GM23338 (cell line): ENCODE measurements at regions not wholly inside any gene's neighbourhood (a gene's known extent, or its start where the extent isn't known, plus 50 kb on each side); places are given as distances from the start of the nearest gene placed in this dataset.

Experiments used
- CREB1 ChIP-seq: fragments of 250-450 bp; sonication (Bioruptor Pico); IDR thresholded peaks from 2 replicates; pipeline ENCODE4 v1.5.0; 2020; ENCODE audit warnings: low read depth, mild to moderate bottlenecking, moderate library complexity
- EZH2 ChIP-seq: fragments of 200-600 bp; sonication (generic); IDR thresholded peaks from one replicate; pipeline ENCODE4 v1.8.0; 2017; ENCODE audit warnings: antibody characterized with exemption, mild to moderate bottlenecking, low read depth; ENCODE audit not compliant: unreplicated experiment
- EZH2phosphoT487 ChIP-seq: fragments of 200-600 bp; sonication (generic); IDR thresholded peaks from one replicate; pipeline ENCODE4 v1.8.1; 2018; ENCODE audit warnings: antibody characterized with exemption; ENCODE audit not compliant: unreplicated experiment
- JUNB ChIP-seq: IDR thresholded peaks from one replicate; pipeline ENCODE4 v1.6.1; 2016; ENCODE audit warnings: antibody characterized with exemption; ENCODE audit not compliant: unreplicated experiment
- NANOG ChIP-seq: IDR thresholded peaks from 2 replicates; pipeline ENCODE4 v1.6.1; 2016; ENCODE audit warnings: antibody characterized with exemption, borderline replicate concordance
- POLR2AphosphoS5 ChIP-seq: IDR thresholded peaks from 2 replicates; pipeline ENCODE4 v1.6.1; 2016; ENCODE audit warnings: antibody characterized with exemption, low read depth
- STAT1 ChIP-seq: IDR thresholded peaks from one replicate; pipeline ENCODE4 v1.6.1; 2016; ENCODE audit warnings: antibody characterized with exemption; ENCODE audit not compliant: unreplicated experiment
- ZNF331 ChIP-seq: fragments of 250-450 bp; sonication (Bioruptor Pico); IDR thresholded peaks from 2 replicates; pipeline ENCODE4 v1.5.0; 2020; ENCODE audit warnings: low read depth, mild to moderate bottlenecking, moderate library complexity
- TF ChIP-seq, protein P1 (sequence below), 2 experiments: fragments of 200-600 bp in 1 of 2; sonication (generic) in 1 of 2; conservative IDR thresholded peaks; 2 replicates each; pipeline versions ENCODE4 v1.5.1 to v1.6.1; 2016 to 2017; ENCODE audit warnings: antibody characterized with exemption in 2 of 2, low read depth in 2 of 2, mild to moderate bottlenecking in 2 of 2, moderate library complexity in 1 of 2
- TF ChIP-seq, protein P2 (sequence below): IDR thresholded peaks from one replicate; pipeline ENCODE4 v1.6.1; 2018; ENCODE audit warnings: antibody characterized with exemption; ENCODE audit not compliant: unreplicated experiment
- TF ChIP-seq, protein P3 (sequence below): IDR thresholded peaks from 2 replicates; pipeline ENCODE4 v1.6.1; 2016; ENCODE audit warnings: antibody characterized with exemption
- TF ChIP-seq, protein P4 (sequence below): fragments of 250-450 bp; sonication (Bioruptor Pico); IDR thresholded peaks from 2 replicates; pipeline ENCODE4 v1.5.0; 2020; ENCODE audit warnings: mild to moderate bottlenecking, moderate library complexity

DNA sequence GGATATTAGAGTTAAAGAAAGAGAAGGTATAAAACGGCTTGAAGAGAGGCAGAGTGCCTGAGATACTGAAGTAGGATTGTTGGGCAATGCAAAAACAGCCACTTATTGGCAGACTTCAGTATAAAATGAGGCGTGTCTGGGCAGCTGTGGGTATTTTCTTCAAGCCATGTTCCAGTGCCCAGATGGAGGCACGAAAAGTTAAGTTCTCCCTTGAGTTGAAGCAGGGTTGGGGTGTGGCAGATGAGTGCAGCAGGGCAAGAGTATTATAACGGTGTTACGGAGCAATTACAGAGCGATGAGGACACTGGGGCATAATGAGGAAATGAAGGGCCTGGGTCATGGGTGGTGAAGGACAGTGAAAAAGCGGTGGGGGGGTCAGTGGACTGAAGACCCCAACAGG is 73.7 kb upstream of the CREB3L1 start:
- TF ChIP-seq JUNB (no peak), ZNF331 (CRISPR knock-in tag) (no peak), NANOG (no peak), EZH2 (no peak), POLR2AphosphoS5 (no peak), EZH2phosphoT487 (no peak), CREB1 (CRISPR knock-in tag) (no peak), STAT1 (no peak)
- TF ChIP-seq, protein P1, sequence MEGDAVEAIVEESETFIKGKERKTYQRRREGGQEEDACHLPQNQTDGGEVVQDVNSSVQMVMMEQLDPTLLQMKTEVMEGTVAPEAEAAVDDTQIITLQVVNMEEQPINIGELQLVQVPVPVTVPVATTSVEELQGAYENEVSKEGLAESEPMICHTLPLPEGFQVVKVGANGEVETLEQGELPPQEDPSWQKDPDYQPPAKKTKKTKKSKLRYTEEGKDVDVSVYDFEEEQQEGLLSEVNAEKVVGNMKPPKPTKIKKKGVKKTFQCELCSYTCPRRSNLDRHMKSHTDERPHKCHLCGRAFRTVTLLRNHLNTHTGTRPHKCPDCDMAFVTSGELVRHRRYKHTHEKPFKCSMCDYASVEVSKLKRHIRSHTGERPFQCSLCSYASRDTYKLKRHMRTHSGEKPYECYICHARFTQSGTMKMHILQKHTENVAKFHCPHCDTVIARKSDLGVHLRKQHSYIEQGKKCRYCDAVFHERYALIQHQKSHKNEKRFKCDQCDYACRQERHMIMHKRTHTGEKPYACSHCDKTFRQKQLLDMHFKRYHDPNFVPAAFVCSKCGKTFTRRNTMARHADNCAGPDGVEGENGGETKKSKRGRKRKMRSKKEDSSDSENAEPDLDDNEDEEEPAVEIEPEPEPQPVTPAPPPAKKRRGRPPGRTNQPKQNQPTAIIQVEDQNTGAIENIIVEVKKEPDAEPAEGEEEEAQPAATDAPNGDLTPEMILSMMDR (conservative IDR thresholded peaks at IDR 0.05; ENCODE audit: low read depth in 2 of 2), result no peak
- TF ChIP-seq, protein P2, sequence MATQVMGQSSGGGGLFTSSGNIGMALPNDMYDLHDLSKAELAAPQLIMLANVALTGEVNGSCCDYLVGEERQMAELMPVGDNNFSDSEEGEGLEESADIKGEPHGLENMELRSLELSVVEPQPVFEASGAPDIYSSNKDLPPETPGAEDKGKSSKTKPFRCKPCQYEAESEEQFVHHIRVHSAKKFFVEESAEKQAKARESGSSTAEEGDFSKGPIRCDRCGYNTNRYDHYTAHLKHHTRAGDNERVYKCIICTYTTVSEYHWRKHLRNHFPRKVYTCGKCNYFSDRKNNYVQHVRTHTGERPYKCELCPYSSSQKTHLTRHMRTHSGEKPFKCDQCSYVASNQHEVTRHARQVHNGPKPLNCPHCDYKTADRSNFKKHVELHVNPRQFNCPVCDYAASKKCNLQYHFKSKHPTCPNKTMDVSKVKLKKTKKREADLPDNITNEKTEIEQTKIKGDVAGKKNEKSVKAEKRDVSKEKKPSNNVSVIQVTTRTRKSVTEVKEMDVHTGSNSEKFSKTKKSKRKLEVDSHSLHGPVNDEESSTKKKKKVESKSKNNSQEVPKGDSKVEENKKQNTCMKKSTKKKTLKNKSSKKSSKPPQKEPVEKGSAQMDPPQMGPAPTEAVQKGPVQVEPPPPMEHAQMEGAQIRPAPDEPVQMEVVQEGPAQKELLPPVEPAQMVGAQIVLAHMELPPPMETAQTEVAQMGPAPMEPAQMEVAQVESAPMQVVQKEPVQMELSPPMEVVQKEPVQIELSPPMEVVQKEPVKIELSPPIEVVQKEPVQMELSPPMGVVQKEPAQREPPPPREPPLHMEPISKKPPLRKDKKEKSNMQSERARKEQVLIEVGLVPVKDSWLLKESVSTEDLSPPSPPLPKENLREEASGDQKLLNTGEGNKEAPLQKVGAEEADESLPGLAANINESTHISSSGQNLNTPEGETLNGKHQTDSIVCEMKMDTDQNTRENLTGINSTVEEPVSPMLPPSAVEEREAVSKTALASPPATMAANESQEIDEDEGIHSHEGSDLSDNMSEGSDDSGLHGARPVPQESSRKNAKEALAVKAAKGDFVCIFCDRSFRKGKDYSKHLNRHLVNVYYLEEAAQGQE, result no peak
- TF ChIP-seq, protein P3, sequence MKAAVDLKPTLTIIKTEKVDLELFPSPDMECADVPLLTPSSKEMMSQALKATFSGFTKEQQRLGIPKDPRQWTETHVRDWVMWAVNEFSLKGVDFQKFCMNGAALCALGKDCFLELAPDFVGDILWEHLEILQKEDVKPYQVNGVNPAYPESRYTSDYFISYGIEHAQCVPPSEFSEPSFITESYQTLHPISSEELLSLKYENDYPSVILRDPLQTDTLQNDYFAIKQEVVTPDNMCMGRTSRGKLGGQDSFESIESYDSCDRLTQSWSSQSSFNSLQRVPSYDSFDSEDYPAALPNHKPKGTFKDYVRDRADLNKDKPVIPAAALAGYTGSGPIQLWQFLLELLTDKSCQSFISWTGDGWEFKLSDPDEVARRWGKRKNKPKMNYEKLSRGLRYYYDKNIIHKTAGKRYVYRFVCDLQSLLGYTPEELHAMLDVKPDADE, result no peak
- TF ChIP-seq, protein P4, sequence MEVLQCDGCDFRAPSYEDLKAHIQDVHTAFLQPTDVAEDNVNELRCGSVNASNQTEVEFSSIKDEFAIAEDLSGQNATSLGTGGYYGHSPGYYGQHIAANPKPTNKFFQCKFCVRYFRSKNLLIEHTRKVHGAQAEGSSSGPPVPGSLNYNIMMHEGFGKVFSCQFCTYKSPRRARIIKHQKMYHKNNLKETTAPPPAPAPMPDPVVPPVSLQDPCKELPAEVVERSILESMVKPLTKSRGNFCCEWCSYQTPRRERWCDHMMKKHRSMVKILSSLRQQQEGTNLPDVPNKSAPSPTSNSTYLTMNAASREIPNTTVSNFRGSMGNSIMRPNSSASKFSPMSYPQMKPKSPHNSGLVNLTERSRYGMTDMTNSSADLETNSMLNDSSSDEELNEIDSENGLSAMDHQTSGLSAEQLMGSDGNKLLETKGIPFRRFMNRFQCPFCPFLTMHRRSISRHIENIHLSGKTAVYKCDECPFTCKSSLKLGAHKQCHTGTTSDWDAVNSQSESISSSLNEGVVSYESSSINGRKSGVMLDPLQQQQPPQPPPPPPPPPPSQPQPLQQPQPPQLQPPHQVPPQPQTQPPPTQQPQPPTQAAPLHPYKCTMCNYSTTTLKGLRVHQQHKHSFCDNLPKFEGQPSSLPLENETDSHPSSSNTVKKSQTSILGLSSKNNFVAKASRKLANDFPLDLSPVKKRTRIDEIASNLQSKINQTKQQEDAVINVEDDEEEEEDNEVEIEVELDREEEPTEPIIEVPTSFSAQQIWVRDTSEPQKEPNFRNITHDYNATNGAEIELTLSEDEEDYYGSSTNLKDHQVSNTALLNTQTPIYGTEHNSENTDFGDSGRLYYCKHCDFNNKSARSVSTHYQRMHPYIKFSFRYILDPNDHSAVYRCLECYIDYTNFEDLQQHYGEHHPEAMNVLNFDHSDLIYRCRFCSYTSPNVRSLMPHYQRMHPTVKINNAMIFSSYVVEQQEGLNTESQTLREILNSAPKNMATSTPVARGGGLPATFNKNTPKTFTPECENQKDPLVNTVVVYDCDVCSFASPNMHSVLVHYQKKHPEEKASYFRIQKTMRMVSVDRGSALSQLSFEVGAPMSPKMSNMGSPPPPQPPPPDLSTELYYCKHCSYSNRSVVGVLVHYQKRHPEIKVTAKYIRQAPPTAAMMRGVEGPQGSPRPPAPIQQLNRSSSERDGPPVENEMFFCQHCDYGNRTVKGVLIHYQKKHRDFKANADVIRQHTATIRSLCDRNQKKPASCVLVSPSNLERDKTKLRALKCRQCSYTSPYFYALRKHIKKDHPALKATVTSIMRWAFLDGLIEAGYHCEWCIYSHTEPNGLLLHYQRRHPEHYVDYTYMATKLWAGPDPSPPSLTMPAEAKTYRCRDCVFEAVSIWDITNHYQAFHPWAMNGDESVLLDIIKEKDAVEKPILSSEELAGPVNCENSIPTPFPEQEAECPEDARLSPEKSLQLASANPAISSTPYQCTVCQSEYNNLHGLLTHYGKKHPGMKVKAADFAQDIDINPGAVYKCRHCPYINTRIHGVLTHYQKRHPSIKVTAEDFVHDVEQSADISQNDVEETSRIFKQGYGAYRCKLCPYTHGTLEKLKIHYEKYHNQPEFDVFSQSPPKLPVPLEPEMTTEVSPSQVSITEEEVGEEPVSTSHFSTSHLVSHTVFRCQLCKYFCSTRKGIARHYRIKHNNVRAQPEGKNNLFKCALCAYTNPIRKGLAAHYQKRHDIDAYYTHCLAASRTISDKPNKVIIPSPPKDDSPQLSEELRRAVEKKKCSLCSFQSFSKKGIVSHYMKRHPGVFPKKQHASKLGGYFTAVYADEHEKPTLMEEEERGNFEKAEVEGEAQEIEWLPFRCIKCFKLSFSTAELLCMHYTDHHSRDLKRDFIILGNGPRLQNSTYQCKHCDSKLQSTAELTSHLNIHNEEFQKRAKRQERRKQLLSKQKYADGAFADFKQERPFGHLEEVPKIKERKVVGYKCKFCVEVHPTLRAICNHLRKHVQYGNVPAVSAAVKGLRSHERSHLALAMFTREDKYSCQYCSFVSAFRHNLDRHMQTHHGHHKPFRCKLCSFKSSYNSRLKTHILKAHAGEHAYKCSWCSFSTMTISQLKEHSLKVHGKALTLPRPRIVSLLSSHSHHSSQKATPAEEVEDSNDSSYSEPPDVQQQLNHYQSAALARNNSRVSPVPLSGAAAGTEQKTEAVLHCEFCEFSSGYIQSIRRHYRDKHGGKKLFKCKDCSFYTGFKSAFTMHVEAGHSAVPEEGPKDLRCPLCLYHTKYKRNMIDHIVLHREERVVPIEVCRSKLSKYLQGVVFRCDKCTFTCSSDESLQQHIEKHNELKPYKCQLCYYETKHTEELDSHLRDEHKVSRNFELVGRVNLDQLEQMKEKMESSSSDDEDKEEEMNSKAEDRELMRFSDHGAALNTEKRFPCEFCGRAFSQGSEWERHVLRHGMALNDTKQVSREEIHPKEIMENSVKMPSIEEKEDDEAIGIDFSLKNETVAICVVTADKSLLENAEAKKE (CRISPR knock-in tag), result no peak
